ENCODE measurements at regions not wholly inside any gene's neighbourhood (a gene's known extent, or its start where the extent isn't known, plus 50 kb on each side); places are given as distances from the start of the nearest gene placed in this dataset.

DNA sequence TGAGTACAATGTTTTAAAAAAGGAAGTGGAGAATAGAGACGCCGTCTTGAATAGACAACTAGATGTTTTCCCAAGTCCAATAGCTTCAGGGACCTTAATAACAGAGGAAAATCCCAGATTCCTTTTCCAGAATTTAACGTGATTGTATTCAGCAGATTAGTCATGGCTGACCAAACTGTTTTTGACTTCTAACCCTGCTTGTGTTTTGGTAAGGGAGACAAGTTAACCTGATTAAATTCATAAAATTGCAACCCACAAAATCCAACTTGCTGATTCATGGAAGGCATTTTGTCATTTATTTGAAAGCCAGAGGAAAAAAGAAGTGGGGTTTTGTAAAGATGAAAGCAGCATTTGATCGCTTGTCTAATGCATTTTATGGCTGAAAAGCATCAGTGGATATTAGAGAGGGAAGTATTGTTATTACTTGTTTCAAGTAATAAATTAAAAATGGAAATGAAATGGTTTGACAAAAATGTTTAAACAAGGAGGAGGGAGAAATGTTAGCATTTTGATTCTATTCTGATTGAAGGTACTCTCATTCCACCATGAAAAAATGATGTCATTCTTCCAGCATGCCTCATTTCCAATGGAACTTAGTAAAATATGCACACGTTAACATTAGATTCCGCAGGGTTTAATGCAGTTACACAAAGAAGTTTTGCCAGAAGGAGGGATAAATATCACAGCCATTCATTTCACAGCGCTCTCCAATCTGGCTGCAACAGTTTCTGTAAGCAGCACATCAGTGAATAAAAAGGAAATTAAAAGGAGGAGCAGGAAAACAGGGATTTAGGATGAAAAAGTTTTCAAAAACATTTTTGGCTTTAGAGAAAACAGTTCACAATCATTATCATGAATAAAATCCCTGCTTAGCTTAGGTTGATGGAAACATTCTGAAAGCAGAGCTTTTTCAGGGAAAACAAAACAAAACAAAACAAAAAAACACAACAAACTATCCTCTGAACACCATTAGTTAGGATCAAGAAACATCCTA lies 314.7 kb downstream of the PRR16 start:
- H3K4me1 ChIP-seq (ENCODE audit: control insufficient read depth in 2 of 2, insufficient read depth in 2 of 2, low read length in 2 of 2) = no peaks in the 10 kb centered on the region
- H3K9ac ChIP-seq (ENCODE audit: low read length) = no peak overlapping the region
- no peak for ATAC-seq (ENCODE audit: low read depth)
- no peak overlapping the region for H3K4me3 ChIP-seq (ENCODE audit: control extremely low read depth in 1 of 5, extremely low read depth in 1 of 5, insufficient read depth in 1 of 5, low read depth in 2 of 5, low read length in 4 of 5)
- no peak overlapping the region for H2AFZ ChIP-seq (ENCODE audit: insufficient read depth, low read depth, low read length, poor library complexity, severe bottlenecking)
- no peak overlapping the region for H3K27ac ChIP-seq (ENCODE audit: low read length in 2 of 2)
- no peaks in the 10 kb centered on the region for H3K79me2 ChIP-seq (ENCODE audit: control insufficient read depth, insufficient read depth, low read length)
- no peak for TF ChIP-seq EZH2 (IDR thresholded peaks at IDR 0.05; ENCODE audit: borderline replicate concordance, insufficient read depth, low read depth, low read length, poor library complexity, severe bottlenecking)
- TF ChIP-seq, protein P1, sequence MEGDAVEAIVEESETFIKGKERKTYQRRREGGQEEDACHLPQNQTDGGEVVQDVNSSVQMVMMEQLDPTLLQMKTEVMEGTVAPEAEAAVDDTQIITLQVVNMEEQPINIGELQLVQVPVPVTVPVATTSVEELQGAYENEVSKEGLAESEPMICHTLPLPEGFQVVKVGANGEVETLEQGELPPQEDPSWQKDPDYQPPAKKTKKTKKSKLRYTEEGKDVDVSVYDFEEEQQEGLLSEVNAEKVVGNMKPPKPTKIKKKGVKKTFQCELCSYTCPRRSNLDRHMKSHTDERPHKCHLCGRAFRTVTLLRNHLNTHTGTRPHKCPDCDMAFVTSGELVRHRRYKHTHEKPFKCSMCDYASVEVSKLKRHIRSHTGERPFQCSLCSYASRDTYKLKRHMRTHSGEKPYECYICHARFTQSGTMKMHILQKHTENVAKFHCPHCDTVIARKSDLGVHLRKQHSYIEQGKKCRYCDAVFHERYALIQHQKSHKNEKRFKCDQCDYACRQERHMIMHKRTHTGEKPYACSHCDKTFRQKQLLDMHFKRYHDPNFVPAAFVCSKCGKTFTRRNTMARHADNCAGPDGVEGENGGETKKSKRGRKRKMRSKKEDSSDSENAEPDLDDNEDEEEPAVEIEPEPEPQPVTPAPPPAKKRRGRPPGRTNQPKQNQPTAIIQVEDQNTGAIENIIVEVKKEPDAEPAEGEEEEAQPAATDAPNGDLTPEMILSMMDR (IDR thresholded peaks at IDR 0.05) = no peak
- whole genome bisulfite sequencing (ENCODE audit: insufficient coverage) = 100% methylated on average over 1 of the region's 7 CpGs
- no peaks in the 10 kb centered on the region for H3K27me3 Mint-ChIP-seq
- no peak for DNase-seq
- no peaks in the 10 kb centered on the region for H3K9me3 ChIP-seq (ENCODE audit: control extremely low read depth in 1 of 3, control insufficient read depth in 2 of 3, insufficient read depth in 1 of 3, low read length in 2 of 3)
- intact Hi-C loops (cut with micrococcal nuclease) = no loop called here
- no peak overlapping the region for H3K4me3 Mint-ChIP-seq
- ChIA-PET CTCF (no interaction called here), POLR2A (no interaction called here)
- H3K27me3 ChIP-seq (replicated peaks in 1 of 4; ENCODE audit: control extremely low read depth in 1 of 4, control insufficient read depth in 3 of 4, insufficient read depth in 4 of 4, low read length in 3 of 4) = no peaks in the 10 kb centered on the region
- no peak overlapping the region for H3K4me2 ChIP-seq (replicated peaks; ENCODE audit: low read depth, low read length, poor library complexity, severe bottlenecking)
- no peaks in the 10 kb centered on the region for H4K20me1 ChIP-seq (ENCODE audit: control insufficient read depth, insufficient read depth, low read length, poor library complexity, severe bottlenecking)
- H3K9me3 Mint-ChIP-seq (ENCODE audit: insufficient read depth) = no peaks in the 10 kb centered on the region
- H3K4me1 Mint-ChIP-seq = no peaks in the 10 kb centered on the region
- H3K27ac Mint-ChIP-seq = no peak overlapping the region
- no peaks in the 10 kb centered on the region for H3K36me3 ChIP-seq (replicated peaks in 1 of 2; ENCODE audit: control extremely low read depth in 1 of 2, control insufficient read depth in 1 of 2, extremely low read depth in 1 of 2, insufficient read depth in 2 of 2, low read length in 1 of 2)

DNA sequence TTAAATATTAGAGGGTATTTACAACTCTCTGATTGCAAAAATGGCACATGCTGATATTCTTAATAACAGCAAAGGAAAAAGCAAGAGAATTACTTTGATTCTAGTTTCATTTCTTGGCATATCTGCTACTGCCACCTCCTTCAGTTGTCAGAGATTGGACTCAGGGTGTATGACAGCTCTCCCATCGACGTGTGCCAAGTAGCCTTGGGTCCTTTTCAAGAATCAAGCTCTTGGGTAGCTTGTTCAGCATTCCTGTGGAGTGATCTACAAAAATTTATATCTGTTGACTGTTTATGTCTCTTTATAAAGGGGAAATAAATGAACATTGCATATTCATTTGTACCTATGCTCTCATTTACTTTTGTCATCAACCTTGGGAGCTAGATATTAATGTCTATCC lies 315.6 kb downstream of the PRR16 start:
- H4K20me1 ChIP-seq (ENCODE audit: control insufficient read depth, insufficient read depth, low read length, poor library complexity, severe bottlenecking) = no peaks in the 10 kb centered on the region
- no peaks in the 10 kb centered on the region for H3K4me1 ChIP-seq (ENCODE audit: control insufficient read depth in 2 of 2, insufficient read depth in 2 of 2, low read length in 2 of 2)
- no peak overlapping the region for H3K4me3 ChIP-seq (ENCODE audit: control extremely low read depth in 1 of 5, extremely low read depth in 1 of 5, insufficient read depth in 1 of 5, low read depth in 2 of 5, low read length in 4 of 5)
- Mint-ChIP-seq H3K27me3 (no peaks in the 10 kb centered on the region), H3K4me1 (no peaks in the 10 kb centered on the region), H3K4me3 (no peak overlapping the region), H3K27ac (no peak overlapping the region), H3K9me3 (ENCODE audit: insufficient read depth) (no peaks in the 10 kb centered on the region)
- WGBS (ENCODE audit: insufficient coverage) = 83% methylated on average over 2 of the region's 2 CpGs
- no peak for DNase-seq
- no peaks in the 10 kb centered on the region for H3K79me2 ChIP-seq (ENCODE audit: control insufficient read depth, insufficient read depth, low read length)
- no peak overlapping the region for H3K9ac ChIP-seq (ENCODE audit: low read length)
- H3K27me3 ChIP-seq (replicated peaks in 1 of 4; ENCODE audit: control extremely low read depth in 1 of 4, control insufficient read depth in 3 of 4, insufficient read depth in 4 of 4, low read length in 3 of 4) = no peaks in the 10 kb centered on the region
- no peaks in the 10 kb centered on the region for H3K9me3 ChIP-seq (ENCODE audit: control extremely low read depth in 1 of 3, control insufficient read depth in 2 of 3, insufficient read depth in 1 of 3, low read length in 2 of 3)
- no peak for ATAC-seq (ENCODE audit: low read depth)
- TF ChIP-seq EZH2 (IDR thresholded peaks at IDR 0.05; ENCODE audit: borderline replicate concordance, insufficient read depth, low read depth, low read length, poor library complexity, severe bottlenecking) = no peak
- TF ChIP-seq, protein P1 (IDR thresholded peaks at IDR 0.05) = no peak
- H2AFZ ChIP-seq (ENCODE audit: insufficient read depth, low read depth, low read length, poor library complexity, severe bottlenecking) = no peak overlapping the region
- POLR2A ChIA-PET = no interaction called here
- CTCF ChIA-PET = no interaction called here
- intact Hi-C loops (cut with micrococcal nuclease) = no loop called here
- no peak overlapping the region for H3K4me2 ChIP-seq (replicated peaks; ENCODE audit: low read depth, low read length, poor library complexity, severe bottlenecking)
- no peaks in the 10 kb centered on the region for H3K36me3 ChIP-seq (replicated peaks in 1 of 2; ENCODE audit: control extremely low read depth in 1 of 2, control insufficient read depth in 1 of 2, extremely low read depth in 1 of 2, insufficient read depth in 2 of 2, low read length in 1 of 2)
- no peak overlapping the region for H3K27ac ChIP-seq (ENCODE audit: low read length in 2 of 2)

All from B cell (primary cell).